Activated CD8-positive, alpha-beta T cell treated with anti-CD3 and anti-CD28 coated beads for 36 hours (primary cell): ENCODE measurements at regions not wholly inside any gene's neighbourhood (a gene's known extent, or its start where the extent isn't known, plus 50 kb on each side); places are given as distances from the start of the nearest gene placed in this dataset.

ENCODE experiments used
- ATAC-seq: fragments of 200-7000 bp; cut with Tn5 transposase; one replicate; pipeline ENCODE4 v1.10.0; 2021; ENCODE audit warnings: mild to moderate bottlenecking, moderate library complexity
- CTCF ChIA-PET: fragments of 350-600 bp; sonication (Branson Sonifier 250); formaldehyde crosslinking; loops from one replicate; lab custom pipeline; 2021; ENCODE audit warnings: antibody characterized with exemption; lab: Charles Lee
- POLR2A ChIA-PET: fragments of 350-600 bp; sonication (Branson Sonifier 250); formaldehyde crosslinking; loops from one replicate; lab custom pipeline; 2021; ENCODE audit warnings: antibody characterized with exemption; lab: Charles Lee
- DNase-seq: peaks from one replicate; pipeline ENCODE4 v3.0.0-alpha.2; 2020
- H3K27ac Mint-ChIP-seq: one replicate; pipeline ENCODE4 v1.8.0; 2021; ENCODE audit warnings: mild to moderate bottlenecking, mixed read lengths
- H3K27me3 Mint-ChIP-seq: one replicate; pipeline ENCODE4 v1.8.0; 2021; ENCODE audit warnings: mixed read lengths
- H3K36me3 Mint-ChIP-seq: one replicate; pipeline ENCODE4 v1.8.0; 2021; ENCODE audit warnings: low read depth, mixed read lengths
- H3K4me1 Mint-ChIP-seq: one replicate; pipeline ENCODE4 v1.8.0; 2021; ENCODE audit warnings: low read depth, mixed read lengths
- H3K4me3 Mint-ChIP-seq: one replicate; pipeline ENCODE4 v1.8.0; 2021; ENCODE audit warnings: mild to moderate bottlenecking, moderate library complexity, mixed read lengths
- H3K9me3 Mint-ChIP-seq: one replicate; pipeline ENCODE4 v1.8.0; 2021; ENCODE audit warnings: mixed read lengths
- intact Hi-C: fragments of 100-400 bp; cut with micrococcal nuclease; formaldehyde crosslinking; loops from one replicate; pipeline ENCODE4 v1.10.0; 2022
- TF ChIP-seq, protein P1 (sequence below): fragments of 200-600 bp; IDR thresholded peaks from one replicate; pipeline ENCODE4 v1.8.0; 2022; ENCODE audit warnings: antibody characterized with exemption, mild to moderate bottlenecking

GRCh38 chr18:51522338-51522737, 324.9 kb upstream of the MEX3C start:
- Mint-ChIP-seq H3K9me3 (no peaks in the 10 kb centered on the region), H3K36me3 (no peaks in the 10 kb centered on the region), H3K27ac (no peak overlapping the region), H3K4me3 (no peak overlapping the region), H3K27me3 (no peaks in the 10 kb centered on the region), H3K4me1 (no peaks in the 10 kb centered on the region)
- POLR2A ChIA-PET, result no interaction called here
- TF ChIP-seq, protein P1, sequence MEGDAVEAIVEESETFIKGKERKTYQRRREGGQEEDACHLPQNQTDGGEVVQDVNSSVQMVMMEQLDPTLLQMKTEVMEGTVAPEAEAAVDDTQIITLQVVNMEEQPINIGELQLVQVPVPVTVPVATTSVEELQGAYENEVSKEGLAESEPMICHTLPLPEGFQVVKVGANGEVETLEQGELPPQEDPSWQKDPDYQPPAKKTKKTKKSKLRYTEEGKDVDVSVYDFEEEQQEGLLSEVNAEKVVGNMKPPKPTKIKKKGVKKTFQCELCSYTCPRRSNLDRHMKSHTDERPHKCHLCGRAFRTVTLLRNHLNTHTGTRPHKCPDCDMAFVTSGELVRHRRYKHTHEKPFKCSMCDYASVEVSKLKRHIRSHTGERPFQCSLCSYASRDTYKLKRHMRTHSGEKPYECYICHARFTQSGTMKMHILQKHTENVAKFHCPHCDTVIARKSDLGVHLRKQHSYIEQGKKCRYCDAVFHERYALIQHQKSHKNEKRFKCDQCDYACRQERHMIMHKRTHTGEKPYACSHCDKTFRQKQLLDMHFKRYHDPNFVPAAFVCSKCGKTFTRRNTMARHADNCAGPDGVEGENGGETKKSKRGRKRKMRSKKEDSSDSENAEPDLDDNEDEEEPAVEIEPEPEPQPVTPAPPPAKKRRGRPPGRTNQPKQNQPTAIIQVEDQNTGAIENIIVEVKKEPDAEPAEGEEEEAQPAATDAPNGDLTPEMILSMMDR, result no peak
- intact Hi-C loops, result no loop called here
- CTCF ChIA-PET, result no interaction called here
- DNase-seq (no peak), ATAC-seq (no peak)

GRCh38 chr18:51522821-51523220, 325.3 kb upstream of the MEX3C start:
- ChIA-PET CTCF (no interaction called here), POLR2A (no interaction called here)
- DNase-seq, result no peak
- H3K9me3 Mint-ChIP-seq, result no peaks in the 10 kb centered on the region
- no peaks in the 10 kb centered on the region for H3K36me3 Mint-ChIP-seq
- H3K4me1 Mint-ChIP-seq, result no peaks in the 10 kb centered on the region
- H3K27ac Mint-ChIP-seq, result no peak overlapping the region
- TF ChIP-seq, protein P1, result no peak
- intact Hi-C loops, result no loop called here
- no peaks in the 10 kb centered on the region for H3K27me3 Mint-ChIP-seq
- ATAC-seq, result no peak
- H3K4me3 Mint-ChIP-seq, result no peak overlapping the region

DNA sequence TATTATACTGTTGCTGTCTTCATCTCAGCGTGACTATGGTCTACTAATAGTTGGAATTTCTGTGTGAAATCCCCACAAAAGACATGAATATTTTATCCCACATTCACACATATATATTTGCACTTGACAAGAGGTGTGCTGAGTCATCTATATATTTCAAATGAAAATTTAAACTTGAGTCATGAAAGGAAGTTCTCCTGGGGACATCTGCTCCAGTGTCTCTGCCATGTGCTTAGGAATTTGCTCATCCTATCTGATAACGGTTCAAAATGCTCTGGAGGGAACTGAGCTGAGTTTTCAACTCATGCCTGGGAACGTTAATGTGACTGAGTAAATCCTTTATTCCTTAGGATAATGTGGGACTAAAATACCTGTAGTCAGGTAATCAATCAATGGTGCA, 326.2 kb upstream of the MEX3C start:
- DNase-seq, result no peak
- Mint-ChIP-seq H3K9me3 (no peaks in the 10 kb centered on the region), H3K4me1 (no peaks in the 10 kb centered on the region), H3K36me3 (no peaks in the 10 kb centered on the region), H3K27ac (no peak overlapping the region), H3K4me3 (no peak overlapping the region), H3K27me3 (no peaks in the 10 kb centered on the region)
- ChIA-PET CTCF (no interaction called here), POLR2A (no interaction called here)
- TF ChIP-seq, protein P1, result no peak
- no peak for ATAC-seq
- intact Hi-C loops, result no loop called here

DNA sequence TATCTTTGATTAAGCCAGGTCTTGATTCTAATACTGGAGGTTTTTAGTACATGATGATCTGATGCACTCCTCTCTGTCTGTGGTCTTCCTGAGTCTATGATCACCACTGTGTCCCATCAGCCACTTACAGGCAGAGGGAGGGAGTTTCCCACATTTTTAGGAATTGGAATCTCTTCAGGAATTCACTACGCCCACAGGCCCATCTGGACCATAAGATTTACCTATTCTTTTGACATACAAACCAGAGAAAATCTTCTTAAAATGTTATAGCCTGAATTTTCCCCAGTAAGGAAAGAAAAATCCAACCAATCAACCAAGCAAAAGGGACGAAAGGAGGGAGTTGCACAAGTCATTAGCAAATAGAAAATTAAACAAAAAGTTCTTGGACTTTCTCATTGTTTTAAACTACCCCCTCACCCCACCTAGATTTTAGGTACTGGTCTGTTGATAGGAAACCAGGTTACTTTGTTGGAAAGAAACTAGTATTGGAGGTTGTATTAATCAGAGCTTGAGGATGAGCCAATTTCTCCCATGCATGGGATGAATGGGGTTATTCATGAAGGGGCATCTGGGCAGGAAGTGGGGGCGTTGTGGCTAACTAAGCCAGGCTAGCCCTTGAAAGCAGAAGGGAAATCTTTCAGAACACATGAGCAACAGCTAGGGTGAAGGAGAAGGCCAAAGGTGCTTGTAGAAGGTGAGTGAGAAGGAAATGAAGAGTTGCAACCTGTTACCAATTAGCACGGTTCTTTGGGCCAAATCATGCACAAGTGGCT, 328.2 kb upstream of the MEX3C start:
- ATAC-seq (no peak), DNase-seq (no peak)
- ChIA-PET CTCF (no interaction called here), POLR2A (no interaction called here)
- H3K4me3 Mint-ChIP-seq, result no peak overlapping the region
- TF ChIP-seq, protein P1, result no peak
- no peaks in the 10 kb centered on the region for H3K27me3 Mint-ChIP-seq
- H3K9me3 Mint-ChIP-seq, result no peaks in the 10 kb centered on the region
- H3K36me3 Mint-ChIP-seq, result no peaks in the 10 kb centered on the region
- intact Hi-C loops, result no loop called here
- H3K27ac Mint-ChIP-seq, result no peak overlapping the region
- no peaks in the 10 kb centered on the region for H3K4me1 Mint-ChIP-seq

- POLR2A ChIA-PET, result no interaction called here
- Mint-ChIP-seq H3K27me3 (no peaks in the 10 kb centered on the region), H3K27ac (no peak overlapping the region), H3K4me1 (no peaks in the 10 kb centered on the region), H3K9me3 (no peaks in the 10 kb centered on the region), H3K4me3 (no peak overlapping the region), H3K36me3 (no peaks in the 10 kb centered on the region)
- intact Hi-C loops, result no loop called here
- TF ChIP-seq, protein P1, result no peak
- DNase-seq (no peak), ATAC-seq (no peak)
- CTCF ChIA-PET, result no interaction called here
These were observed 330.3 kb upstream of the MEX3C start for GRCh38 chr18:51527826-51528225.
